BJ (cell line): ENCODE measurements at regions not wholly inside any gene's neighbourhood (a gene's known extent, or its start where the extent isn't known, plus 50 kb on each side); places are given as distances from the start of the nearest gene placed in this dataset.

ENCODE experiments used
- CTCF ChIA-PET: fragments of 350-600 bp; formaldehyde crosslinking; extraction: SDS; loops from one replicate; lab custom pipeline; 2021; ENCODE audit warnings: antibody characterized with exemption, inconsistent platforms; lab: Yijun Ruan, JAX
- POLR2A ChIA-PET: fragments of 300-600 bp; sonication (Branson Sonifier 250); formaldehyde crosslinking; extraction: SDS; loops from one replicate; lab custom pipeline; 2021; ENCODE audit warnings: antibody characterized with exemption; lab: Charles Lee
- DNase-seq: peaks from one replicate; pipeline ENCODE4 v3.0.0-alpha.2; 2011; ENCODE audit warnings: low read depth
- H3K27me3 ChIP-seq: 2 replicates; pipeline ENCODE4 v1.6.0; 2011; ENCODE audit warnings: low read length; ENCODE audit not compliant: control insufficient read depth, insufficient read depth
- H3K36me3 ChIP-seq: 2 replicates; pipeline ENCODE4 v1.5.1; 2011; ENCODE audit warnings: low read length; ENCODE audit not compliant: control insufficient read depth, insufficient read depth
- H3K4me3 ChIP-seq: 2 replicates; pipeline ENCODE4 v1.5.1; 2011; ENCODE audit warnings: low read depth, mild to moderate bottlenecking, control low read depth, low read length
- CTCF ChIP-seq: IDR thresholded peaks from 2 replicates; pipeline ENCODE4 v1.5.1; 2011; ENCODE audit warnings: low read depth, mild to moderate bottlenecking, control low read depth, inconsistent platforms, low read length, moderate library complexity; ENCODE audit not compliant: insufficient read depth

- Histone ChIP-seq H3K4me3 (no peak overlapping the region), H3K36me3 (no peaks in the 10 kb centered on the region), H3K27me3 (no peaks in the 10 kb centered on the region)
- DNase-seq, result no peak
- POLR2A ChIA-PET, result no interaction called here
- no peak for TF ChIP-seq CTCF
- CTCF ChIA-PET, result no interaction called here
Measured at GRCh38 chr3:87836026-87836425, 222.8 kb downstream of the CGGBP1 start.

GRCh38 chr3:87835236-87835635 lies 223.6 kb downstream of the CGGBP1 start:
- TF ChIP-seq CTCF, result no peak
- H3K27me3 ChIP-seq, result no peaks in the 10 kb centered on the region
- no peak overlapping the region for H3K4me3 ChIP-seq
- DNase-seq, result no peak
- CTCF ChIA-PET, result no interaction called here
- no peaks in the 10 kb centered on the region for H3K36me3 ChIP-seq
- POLR2A ChIA-PET, result no interaction called here

GRCh38 chr3:87834327-87834726 lies 224.5 kb downstream of the CGGBP1 start:
- Histone ChIP-seq H3K27me3 (no peaks in the 10 kb centered on the region), H3K4me3 (no peak overlapping the region), H3K36me3 (no peaks in the 10 kb centered on the region)
- no peak for DNase-seq
- CTCF ChIA-PET, result interaction anchor here (0.5 kb wide), 1 partner anchor 118 kb away, joined by 6 read pairs; no protein-coding TSS in a partner anchor
- no peak for TF ChIP-seq CTCF
- POLR2A ChIA-PET, result no interaction called here

- Histone ChIP-seq H3K36me3 (no peaks in the 10 kb centered on the region), H3K27me3 (no peaks in the 10 kb centered on the region), H3K4me3 (no peak overlapping the region)
- ChIA-PET POLR2A (no interaction called here), CTCF (no interaction called here)
- DNase-seq, result no peak
- TF ChIP-seq CTCF, result no peak
Measured at GRCh38 chr3:87833039-87833377, 225.8 kb downstream of the CGGBP1 start.

- DNase-seq, result no peak
- ChIA-PET POLR2A (no interaction called here), CTCF (no interaction called here)
- Histone ChIP-seq H3K27me3 (no peaks in the 10 kb centered on the region), H3K36me3 (no peaks in the 10 kb centered on the region), H3K4me3 (no peak overlapping the region)
- TF ChIP-seq CTCF, result no peak
Measured at GRCh38 chr3:87828046-87828445, 230.8 kb downstream of the CGGBP1 start.
